NCI-H526 treated with DMSO at 0.1 percent for 48 hours (cell line): ENCODE measurements at regions not wholly inside any gene's neighbourhood (a gene's known extent, or its start where the extent isn't known, plus 50 kb on each side); places are given as distances from the start of the nearest gene placed in this dataset.
"Not testable (repeated sequence)": the region's sequence is repeated elsewhere in the genome, so short reads cannot be mapped to it uniquely, and the experiment has no call there.

Experiments used
- DNase-seq: peaks from one replicate; lab custom pipeline; 2025; lab: John Stamatoyannopoulos, UW

GRCh38 chr13:50452028-50452427, 391.5 kb downstream of the DLEU7 start:
- no peak for DNase-seq

- DNase-seq: no peak
Measured at GRCh38 chr13:50452756-50453155, 390.7 kb downstream of the DLEU7 start.

- DNase-seq: no peak
Measured at GRCh38 chr13:50453188-50453587, 390.3 kb downstream of the DLEU7 start.

GRCh38 chr13:50456111-50456510, 387.4 kb downstream of the DLEU7 start:
- no peak for DNase-seq

- no peak for DNase-seq
Measured at GRCh38 chr13:50457415-50458393, 385.8 kb downstream of the DLEU7 start.

DNA sequence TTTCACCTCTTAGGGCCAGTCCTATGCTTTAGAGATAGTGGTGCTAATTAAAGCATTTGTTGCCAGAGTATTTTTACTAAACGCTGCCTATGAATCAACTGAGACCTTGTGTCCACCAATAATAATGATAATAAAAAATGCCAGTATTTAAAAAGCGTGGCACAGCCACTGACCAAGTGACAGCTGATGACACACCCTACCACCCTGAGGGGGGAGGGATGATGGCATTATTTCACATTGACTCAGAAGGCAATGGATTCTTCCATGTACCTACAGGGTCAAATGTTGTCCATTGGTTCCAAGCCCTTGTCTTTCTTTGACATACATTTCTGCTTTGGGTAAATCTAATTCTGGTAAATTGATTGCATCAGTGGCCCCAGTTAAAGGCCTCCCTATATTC, 384.4 kb downstream of the DLEU7 start:
- DNase-seq: no peak

GRCh38 chr13:50459658-50460057, 383.8 kb downstream of the DLEU7 start:
- no peak for DNase-seq

DNA sequence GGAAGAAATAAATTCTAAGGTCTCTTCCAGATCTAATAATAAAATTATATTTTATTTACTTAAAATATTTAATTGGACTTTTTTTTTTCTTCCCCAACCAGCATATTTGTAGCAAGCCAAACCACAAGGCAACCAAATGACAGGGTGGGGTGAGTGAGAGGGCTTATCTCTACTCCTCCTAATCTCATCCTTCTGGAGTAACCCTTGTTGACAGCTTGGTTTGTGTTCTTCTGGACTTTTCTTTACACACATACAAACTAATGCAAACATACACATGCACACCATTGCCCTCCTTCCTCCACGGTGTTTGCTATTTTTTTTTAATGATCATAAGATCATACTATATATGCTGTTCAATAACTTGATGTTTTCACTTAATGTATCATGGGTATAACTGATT, 383.1 kb downstream of the DLEU7 start:
- DNase-seq: no peak

DNA sequence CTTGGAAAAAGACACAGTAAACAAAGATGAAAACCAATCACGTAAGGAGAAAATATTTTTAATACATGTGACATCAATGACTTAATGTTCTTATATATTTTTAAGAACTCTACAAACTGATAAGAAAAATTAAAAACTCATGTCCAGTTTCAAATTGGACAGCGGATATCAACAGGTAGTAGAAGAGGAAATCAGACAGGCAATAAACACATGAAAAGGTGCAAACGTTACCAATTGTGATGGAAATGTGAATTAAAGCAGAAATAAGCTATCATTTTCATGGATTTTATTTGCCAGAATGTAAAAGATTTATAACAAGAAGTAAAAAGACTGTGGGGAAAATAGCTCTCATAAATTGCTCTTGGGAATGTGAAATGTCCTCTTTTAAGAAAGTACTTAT, 382.3 kb downstream of the DLEU7 start:
- DNase-seq: no peak

DNA sequence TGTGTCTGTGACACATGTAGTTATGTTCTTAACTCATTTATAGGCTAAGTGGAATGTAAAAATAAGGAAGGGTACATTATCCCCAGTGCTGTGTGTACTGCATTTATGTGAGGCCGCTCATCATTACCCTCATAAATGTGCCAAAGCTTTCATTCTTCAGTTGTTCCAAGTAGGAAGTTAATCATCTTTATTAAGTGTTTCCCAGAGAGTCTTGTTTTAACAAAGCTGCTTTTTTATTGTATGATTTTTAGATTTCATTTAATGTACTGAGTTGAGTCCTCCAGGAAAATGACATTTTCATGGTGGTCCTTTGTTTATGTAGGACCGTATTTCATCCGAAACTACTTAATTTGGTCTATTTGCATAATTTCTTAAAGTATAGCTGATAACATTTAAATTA, 379.8 kb downstream of the DLEU7 start:
- no peak for DNase-seq

DNA sequence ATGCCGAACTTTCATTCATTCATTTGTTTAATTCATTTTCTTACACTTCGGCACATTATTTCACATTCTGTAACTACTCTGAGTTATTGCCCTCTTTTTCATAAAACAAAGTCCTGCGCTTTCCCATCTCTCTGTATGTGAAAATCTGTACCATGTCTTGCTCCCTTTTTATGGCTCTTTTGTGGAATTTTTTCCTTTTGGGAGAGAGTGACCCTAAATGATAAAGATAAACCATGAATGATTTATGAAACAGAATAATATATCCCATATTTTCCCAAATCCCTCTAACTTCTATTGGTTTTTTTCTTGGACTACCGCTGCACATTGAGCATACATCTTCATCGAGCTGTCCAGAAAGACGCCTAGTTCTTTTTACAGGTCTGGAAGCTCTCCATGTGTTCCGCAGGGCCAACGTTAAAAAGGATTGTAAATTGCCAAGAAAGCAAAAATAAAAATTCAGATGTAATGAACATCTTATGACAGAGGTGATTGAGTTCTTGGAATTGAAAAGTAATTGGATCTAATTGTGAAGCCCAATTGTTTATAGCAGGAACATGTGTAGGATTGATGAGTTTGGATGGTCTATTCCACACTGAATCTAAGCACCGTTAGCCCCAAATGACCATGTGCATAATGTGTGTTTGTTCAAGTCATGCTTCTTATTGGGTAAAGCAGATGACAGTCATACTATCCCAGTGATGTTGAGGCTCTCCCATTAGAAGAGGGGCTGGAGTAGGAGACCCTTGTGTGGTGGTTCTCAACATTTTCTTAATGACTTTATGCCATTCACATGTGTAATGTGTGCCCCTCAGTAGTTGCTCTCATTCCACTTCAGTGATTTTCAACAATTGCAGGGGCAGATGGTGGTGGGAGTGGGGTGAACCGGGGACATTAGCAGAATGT, 378.9 kb downstream of the DLEU7 start:
- DNase-seq: no peak

DNA sequence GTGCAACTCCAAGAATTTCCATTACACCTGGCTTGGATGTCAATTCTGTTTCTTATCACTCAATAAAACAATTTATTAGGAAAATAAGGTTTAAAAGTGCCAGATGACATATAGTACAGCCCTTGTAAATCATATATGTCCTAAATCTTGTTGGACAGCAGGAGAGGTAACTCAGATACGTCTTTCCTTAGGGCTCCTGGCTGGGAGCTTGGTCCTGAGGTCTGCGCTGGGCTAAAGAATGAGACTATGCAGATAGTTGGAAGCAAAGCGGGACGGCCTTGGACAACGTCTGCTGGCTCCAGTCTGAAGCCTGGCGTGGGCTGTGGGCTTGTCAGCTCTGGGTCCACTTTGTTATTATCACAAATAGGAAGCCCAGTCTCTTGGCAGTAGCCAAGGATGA, 377.0 kb downstream of the DLEU7 start:
- DNase-seq: no peak

DNA sequence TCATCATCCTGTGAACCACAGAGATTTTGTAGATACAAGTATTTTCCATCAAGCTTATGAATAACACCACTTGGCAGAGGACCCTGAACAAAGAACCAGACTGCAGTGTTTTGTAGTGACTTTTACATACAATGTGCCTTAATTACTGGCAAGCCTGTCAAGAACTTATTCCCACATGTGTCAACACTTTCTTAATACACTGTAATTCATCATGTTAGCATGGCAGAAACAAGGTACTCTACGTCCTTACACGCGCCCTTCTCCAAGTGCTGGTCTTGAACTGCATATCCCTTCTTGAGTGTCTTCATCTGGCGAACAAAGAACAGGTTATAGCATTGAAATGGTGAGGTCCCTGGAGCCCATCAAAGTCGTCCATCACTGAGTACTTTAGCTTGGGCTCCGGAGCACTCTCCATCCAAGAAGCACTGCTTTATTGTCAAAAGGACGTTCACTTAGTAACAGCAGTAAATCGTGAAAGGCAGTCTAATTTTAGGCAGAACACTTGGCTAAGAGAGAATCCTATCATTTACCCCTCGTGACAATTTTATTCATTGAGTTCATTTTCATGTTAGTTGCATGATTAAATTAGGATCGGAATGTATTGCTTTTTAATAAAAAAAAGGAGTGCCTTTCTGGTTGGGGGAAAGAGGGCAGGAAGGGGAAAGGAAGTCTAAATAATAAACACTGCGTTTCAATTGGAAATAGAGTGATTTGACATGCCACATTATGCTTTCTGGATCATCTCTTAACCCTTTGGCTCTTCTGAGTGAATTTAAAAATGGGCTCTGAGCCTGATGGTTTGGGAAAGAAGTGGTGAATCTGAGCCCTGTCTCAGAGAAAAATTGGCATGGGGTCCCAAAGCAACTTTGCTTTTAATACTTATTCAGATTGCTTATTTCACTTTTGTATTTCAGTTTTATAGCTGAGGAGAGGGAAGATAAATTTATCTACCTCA, 376.1 kb downstream of the DLEU7 start:
- DNase-seq: no peak

DNA sequence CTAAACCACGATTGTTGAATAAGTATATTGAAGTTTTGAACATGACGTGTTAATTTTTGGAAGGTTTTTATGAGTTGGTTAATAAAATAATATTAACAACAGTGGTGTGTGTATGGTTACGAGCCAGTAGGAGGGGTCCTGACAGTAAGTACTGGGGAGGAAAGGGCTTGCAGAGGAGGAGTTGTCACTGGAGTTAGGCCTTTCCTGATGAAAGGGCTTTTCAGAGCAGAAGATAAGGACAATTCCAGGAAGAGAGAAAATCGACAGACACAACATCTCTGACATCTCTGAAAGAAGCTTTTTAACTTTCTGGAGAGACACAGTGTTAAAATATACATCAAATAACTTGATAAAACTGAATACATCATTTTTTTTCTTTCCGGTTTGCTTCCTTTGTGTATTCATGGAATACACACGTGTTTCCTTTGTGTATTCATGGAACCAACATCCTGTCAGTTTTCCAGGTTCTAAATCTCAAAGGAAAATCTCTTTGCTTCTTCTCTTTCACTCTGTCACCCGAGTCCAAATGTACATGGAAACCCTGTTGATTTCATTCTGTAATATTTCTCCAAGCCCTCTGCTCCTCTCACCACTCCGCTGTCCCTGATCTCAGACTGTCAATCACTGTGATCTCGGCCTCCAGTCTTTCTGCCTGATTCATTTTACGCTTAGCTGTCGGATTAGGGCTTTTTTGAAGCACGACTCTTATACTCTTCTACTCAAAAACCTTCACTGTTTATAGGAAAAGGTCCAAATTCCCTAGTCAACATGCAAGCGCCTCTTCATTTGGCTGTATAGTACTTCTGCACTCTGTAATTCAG, 374.4 kb downstream of the DLEU7 start:
- DNase-seq: no peak

DNA sequence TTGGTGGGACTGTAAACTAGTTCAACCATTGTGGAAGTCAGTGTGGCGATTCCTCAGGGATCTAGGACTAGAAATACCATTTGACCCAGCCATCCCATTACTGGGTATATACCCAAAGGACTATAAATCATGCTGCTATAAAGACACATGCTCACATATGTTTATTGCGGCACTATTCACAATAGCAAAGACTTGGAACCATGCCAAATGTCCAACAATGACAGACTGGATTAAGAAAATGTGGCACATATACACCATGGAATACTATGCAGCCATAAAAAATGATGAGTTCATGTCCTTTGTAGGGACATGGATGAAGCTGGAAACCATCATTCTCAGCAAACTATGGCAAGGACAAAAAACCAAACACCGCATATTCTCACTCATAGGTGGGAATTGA, 370.4 kb downstream of the DLEU7 start:
- DNase-seq: not testable (repeated sequence)

GRCh38 chr13:50474088-50474662, 369.3 kb downstream of the DLEU7 start:
- no peak for DNase-seq

- no peak for DNase-seq
Measured at GRCh38 chr13:50476577-50477285, 366.8 kb downstream of the DLEU7 start.

GRCh38 chr13:50481936-50482335, 361.6 kb downstream of the DLEU7 start:
- no peak for DNase-seq

- no peak for DNase-seq
Measured at GRCh38 chr13:50483416-50483815, 360.1 kb downstream of the DLEU7 start.
